ENCODE measurements at regions not wholly inside any gene's neighbourhood (a gene's known extent, or its start where the extent isn't known, plus 50 kb on each side); places are given as distances from the start of the nearest gene placed in this dataset.

GRCh38 chr5:24854350-24854749 is 209.6 kb upstream of the CDH10 start:
- no peak for DNase-seq

- no peak for DNase-seq
Measured at GRCh38 chr5:24850926-24851486, 206.2 kb upstream of the CDH10 start.

- DNase-seq = no peak
Measured at GRCh38 chr5:24849210-24849609, 204.4 kb upstream of the CDH10 start.

GRCh38 chr5:24831989-24832388 is 187.2 kb upstream of the CDH10 start:
- no peak for DNase-seq

GRCh38 chr5:24823625-24824024 is 178.8 kb upstream of the CDH10 start:
- DNase-seq = no peak

- no peak for DNase-seq
Measured at GRCh38 chr5:24819841-24820240, 175.1 kb upstream of the CDH10 start.

- DNase-seq = no peak
Measured at GRCh38 chr5:24817966-24818365, 173.2 kb upstream of the CDH10 start.

- no peak for DNase-seq
Measured at GRCh38 chr5:24816206-24816605, 171.4 kb upstream of the CDH10 start.

GRCh38 chr5:24805230-24805629 is 160.5 kb upstream of the CDH10 start:
- DNase-seq = no peak

- DNase-seq = no peak
Measured at GRCh38 chr5:24804221-24804681, 159.5 kb upstream of the CDH10 start.

GRCh38 chr5:24791326-24791725 is 146.5 kb upstream of the CDH10 start:
- no peak for DNase-seq

- no peak for DNase-seq
Measured at GRCh38 chr5:24789611-24790351, 145.0 kb upstream of the CDH10 start.

- no peak for DNase-seq
Measured at GRCh38 chr5:24788829-24789514, 144.2 kb upstream of the CDH10 start.

- no peak for DNase-seq
Measured at GRCh38 chr5:24786108-24786507, 141.3 kb upstream of the CDH10 start.

GRCh38 chr5:24783596-24783995 is 138.8 kb upstream of the CDH10 start:
- DNase-seq = no peak

- DNase-seq = no peak
Measured at GRCh38 chr5:24777392-24777791, 132.6 kb upstream of the CDH10 start.

- no peak for DNase-seq
Measured at GRCh38 chr5:24773261-24773660, 128.5 kb upstream of the CDH10 start.

- no peak for DNase-seq
Measured at GRCh38 chr5:24767086-24767485, 122.3 kb upstream of the CDH10 start.

- DNase-seq = no peak
Measured at GRCh38 chr5:24765219-24765618, 120.4 kb upstream of the CDH10 start.

- no peak for DNase-seq
Measured at GRCh38 chr5:24750355-24750754, 105.6 kb upstream of the CDH10 start.

GRCh38 chr5:24749701-24750100 is 104.9 kb upstream of the CDH10 start:
- no peak for DNase-seq

- no peak for DNase-seq
Measured at GRCh38 chr5:24747327-24747726, 102.5 kb upstream of the CDH10 start.

- no peak for DNase-seq
Measured at GRCh38 chr5:24742334-24742733, 97.6 kb upstream of the CDH10 start.

All from nucleus accumbens (tissue), 56 donors.